HT-29 (cell line): ENCODE measurements at regions not wholly inside any gene's neighbourhood (a gene's known extent, or its start where the extent isn't known, plus 50 kb on each side); places are given as distances from the start of the nearest gene placed in this dataset.
"Not testable (repeated sequence)": the region's sequence is repeated elsewhere in the genome, so short reads cannot be mapped to it uniquely, and the experiment has no call there.

Experiments
- DNase-seq: peaks from one replicate; pipeline ENCODE4 v3.0.0-alpha.2; 2015; ENCODE audit warnings: low spot score

DNA sequence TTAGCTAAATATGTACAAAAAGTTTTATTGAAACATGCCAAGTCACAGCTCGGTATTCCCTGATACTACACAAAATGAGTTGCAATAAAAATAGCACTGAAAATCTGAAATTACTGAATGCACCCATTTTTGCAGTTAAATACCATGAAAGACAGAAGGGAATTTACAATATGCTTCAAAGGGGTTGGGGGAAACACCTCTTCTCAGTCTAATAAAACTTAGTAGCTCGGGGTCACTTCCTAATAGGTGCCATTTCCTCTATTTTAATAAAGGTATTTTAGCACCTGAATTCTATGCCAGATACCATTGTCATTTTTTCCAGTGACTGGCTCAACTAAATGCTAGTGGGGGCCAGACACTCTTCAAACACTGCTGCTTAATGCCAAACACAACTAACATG lies 204.1 kb upstream of the MEF2C start:
- no peak for DNase-seq

DNA sequence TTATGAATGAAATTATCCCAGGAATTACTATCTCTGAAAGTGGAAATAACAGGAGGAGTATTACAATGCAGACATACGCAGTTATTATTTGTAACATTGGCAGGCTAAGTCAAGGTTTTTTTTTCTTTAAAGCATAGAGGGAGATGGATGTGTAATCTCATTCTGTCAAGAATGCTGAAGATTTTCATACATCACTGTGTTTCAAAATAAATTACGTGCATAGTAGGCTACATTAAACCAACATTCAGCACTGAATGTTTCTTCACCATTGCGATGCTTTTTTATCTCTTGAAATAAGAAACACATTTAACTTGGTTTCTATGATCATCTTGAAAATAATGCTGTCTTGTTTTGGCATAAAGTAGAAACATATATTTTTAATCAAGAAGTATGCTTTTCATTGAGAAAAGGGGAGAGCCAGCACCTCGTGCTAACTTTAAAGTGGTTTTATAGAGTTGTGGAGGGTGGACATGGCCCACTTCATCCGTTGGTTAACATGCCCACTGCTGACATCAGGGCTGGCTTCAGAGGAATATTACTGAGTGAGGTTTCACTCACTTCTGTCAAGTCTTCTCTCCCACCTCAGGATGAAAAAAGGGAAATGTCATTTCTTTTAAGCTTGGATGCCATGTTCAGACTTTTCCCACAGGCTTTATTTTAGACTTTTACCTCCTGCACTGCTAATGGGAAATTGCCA lies 203.6 kb upstream of the MEF2C start:
- DNase-seq = no peak

DNA sequence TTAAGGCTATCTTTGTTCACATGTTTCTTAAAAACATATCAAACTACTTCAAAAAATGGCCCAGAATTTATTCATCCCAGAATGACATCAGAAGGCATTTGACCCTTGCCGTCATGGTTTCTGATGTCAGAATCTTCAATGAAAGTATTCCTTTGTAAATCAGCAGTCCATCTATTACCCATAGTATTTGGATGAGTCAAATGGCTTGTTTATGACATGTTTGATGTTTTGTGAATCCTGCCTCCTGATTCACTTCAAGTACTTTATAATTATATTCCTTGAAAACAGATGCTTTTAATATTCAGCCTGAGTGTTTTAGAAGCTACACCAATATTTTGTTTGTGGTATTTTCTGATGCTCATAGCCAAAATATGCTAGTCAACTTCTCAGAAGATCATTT lies 200.8 kb upstream of the MEF2C start:
- no peak for DNase-seq

DNA sequence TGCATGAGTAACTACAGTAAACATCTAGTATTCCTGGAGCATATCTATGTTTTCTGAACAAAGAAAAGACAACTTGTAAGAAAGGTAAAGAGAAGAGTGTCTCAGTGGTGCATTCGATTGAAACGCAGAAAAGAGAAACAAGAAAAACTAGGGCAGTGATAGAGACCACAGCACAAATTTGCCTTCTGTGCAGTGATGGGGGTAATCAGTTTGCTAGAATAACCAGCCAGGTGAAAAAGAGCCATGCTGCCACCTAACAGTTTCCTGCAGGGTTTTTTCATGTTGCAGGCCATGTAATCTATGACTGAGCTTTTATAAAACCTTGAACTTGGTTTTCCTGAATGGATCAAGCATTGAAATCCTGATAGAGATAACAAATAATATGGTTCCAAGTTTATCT lies 198.4 kb upstream of the MEF2C start:
- DNase-seq = no peak

DNA sequence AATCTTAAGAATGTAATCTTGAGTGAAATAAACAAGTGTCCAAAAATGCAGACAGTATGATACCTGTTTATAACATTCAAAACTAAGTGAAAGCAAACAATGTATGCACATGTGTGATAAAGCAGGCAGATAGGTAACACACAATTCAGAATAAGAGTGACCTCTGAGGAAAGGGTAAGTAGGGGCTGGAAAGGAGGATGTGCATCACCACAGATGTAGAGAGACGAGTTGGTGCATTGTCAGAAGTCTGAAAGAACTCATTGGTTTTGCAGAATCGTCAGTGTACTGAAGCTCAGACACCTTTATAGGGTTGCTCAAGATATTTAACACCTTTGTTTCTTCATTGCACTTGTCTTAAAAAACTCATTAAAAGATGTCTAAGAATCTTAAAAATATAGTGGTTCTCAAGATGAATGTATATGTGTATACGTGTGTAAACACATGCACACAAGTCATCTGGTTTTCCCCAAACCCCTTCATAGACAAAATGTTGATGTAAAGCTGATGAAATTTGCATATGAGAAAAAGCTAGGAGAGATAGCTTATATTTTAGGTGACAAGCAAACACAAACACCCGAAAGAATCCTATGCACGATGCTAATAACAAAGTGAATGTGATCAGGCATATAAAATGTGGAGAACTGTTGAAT lies 197.6 kb upstream of the MEF2C start:
- DNase-seq = no peak

DNA sequence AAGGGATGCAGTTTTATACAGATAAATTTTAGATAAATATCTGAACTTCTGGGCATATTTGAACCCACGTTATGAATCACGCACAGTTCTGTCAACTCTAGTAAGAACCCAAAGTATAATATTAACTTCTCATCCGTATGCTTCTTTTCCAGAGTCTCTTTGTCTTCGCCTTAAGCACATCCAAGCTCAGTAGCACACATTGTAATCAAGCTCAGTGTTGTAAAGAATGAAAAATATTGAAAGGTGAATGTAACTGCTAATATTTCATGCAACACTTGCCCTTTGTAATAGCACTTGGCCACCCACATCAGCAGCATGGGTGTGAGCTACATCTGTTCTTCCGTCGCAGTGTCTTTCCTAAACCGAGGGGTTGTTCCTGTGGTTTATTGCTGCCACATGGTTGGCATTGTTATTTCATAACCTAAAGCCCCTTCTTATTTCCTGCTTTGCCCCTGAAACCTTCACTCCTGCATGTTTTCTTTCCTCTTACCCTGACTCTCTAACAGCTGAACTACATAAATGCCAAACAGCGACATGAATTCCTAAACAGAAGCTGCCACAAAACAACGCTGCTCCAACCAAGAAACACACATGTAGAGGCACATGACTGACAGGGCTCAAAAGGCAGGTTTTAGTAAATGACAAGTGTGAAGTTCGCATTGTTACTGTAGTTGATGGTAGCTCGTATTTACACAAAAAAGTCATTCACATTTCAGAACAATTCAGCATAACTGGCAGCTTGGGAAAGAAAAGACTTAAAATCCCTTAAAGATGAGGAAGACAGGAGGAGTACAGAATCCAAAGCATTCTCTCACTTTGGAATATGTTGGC lies 190.1 kb upstream of the MEF2C start:
- DNase-seq = no peak

GRCh38 chr5:89071941-89072331 lies 189.0 kb upstream of the MEF2C start:
- no peak for DNase-seq

GRCh38 chr5:89071101-89071940 lies 188.3 kb upstream of the MEF2C start:
- DNase-seq = no peak

GRCh38 chr5:89069591-89069990 lies 186.6 kb upstream of the MEF2C start:
- no peak for DNase-seq

- DNase-seq = no peak
Observed at GRCh38 chr5:89067362-89067761, 184.4 kb upstream of the MEF2C start.

DNA sequence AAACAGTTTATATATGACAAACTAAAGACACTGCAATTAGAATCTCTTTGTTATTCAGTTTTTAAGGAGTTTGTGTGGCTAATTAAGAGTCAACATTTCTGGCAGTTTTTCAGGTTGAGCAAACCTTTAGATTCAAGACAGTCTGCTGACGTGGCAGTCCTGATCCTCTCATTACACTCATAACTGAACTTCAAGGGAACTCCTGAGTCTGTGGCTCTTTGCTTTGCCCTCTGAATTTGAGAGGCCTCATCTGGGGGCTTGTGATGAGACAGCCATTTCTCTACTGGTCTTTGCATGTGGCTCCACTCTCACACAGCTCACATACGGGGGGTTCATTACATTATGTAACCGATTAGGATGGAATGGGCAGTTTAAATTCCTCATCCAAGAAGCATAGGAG lies 182.9 kb upstream of the MEF2C start:
- no peak for DNase-seq

DNA sequence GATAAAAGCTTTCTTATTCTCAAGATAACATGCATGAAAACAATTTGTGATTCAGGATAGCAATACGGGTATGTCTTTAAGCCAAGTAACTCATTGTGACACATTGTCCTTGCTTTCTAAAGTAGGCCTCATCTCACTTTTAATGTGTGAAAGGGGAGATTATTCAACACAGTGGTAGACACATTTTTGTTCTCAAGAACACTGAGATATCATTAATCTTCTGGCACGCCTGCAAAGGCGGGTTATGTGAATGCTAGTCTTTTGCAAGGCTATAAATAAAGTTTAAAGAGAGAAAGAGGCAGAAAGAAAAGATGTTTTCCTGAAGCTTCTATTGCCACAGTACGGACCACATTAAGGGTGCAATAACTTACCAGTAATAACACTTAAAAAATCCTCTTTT lies 181.8 kb upstream of the MEF2C start:
- no peak for DNase-seq

DNA sequence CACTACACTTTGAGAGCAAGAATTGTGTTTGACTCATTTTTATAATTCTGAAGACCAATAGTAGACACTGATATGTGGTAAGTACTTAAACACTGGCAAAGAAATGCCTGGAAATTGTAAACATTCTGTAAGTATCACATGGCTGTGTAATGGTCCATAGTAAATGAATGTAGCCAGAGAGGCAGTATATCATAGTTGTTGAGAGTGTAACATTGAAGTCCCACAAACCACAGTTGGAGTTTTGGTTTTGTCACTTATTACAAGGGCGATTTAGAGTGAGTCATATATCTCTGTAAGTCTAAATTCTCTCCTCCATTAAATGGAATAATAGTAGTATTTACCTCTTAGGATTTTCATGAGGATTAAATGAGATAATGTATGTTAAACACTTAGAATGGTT lies 181.1 kb upstream of the MEF2C start:
- DNase-seq = no peak

DNA sequence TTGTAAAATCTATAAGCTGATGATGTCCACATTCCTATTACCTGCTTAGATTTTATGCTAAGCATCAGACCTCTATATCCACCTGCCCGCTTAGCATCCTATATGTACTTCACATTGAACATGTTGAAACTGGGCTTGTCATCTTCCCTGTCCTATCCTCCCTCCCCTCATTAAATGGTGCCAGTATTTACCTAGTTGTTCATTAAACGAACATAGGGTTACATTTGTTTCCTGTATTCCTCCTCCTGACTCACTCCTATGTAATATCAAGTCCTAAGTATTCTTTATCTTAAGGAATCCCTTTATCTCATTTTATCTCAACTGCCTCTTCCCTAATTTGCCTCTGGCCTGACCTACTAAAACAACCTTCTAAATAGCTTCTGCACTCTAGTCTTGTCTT lies 177.8 kb upstream of the MEF2C start:
- DNase-seq = no peak

DNA sequence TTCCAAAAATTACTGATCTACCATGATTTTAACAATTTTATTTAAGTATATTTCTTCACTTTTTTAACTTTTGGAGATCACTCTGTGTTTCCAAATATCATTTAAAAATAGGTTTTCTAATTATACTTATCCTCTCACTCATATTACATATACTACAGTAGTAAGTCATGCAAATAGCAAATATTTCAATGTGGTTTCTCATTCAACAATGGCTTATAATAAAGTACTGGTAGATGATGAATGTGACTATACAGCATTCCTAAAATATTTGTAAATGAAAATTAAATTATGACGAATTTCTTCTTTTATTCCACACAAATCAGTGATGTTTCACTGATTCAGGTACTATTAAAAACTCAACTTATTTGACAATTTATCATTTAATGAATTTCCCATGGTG lies 176.3 kb upstream of the MEF2C start:
- DNase-seq = no peak

DNA sequence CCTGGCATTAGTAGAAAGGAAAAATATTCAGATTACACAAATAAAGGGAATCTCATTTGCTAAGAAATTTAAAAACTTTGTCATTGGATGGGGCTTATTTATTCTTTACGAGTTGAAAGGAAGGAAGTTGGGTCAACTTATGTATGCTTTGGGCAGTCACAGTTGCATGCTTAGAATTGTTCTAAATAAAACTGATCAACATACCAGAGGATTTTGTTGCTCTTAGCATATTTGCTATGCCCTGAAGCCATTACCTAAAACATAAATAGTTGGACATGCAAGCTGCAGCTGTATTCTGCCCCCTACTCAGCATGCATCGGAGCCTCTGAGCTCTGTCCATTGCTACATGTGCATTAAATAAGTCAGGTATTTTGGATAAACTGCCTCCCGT lies 172.7 kb upstream of the MEF2C start:
- no peak for DNase-seq

GRCh38 chr5:89055015-89055694 lies 172.2 kb upstream of the MEF2C start:
- DNase-seq = no peak

- no peak for DNase-seq
Observed at GRCh38 chr5:89053547-89053946, 170.6 kb upstream of the MEF2C start.

DNA sequence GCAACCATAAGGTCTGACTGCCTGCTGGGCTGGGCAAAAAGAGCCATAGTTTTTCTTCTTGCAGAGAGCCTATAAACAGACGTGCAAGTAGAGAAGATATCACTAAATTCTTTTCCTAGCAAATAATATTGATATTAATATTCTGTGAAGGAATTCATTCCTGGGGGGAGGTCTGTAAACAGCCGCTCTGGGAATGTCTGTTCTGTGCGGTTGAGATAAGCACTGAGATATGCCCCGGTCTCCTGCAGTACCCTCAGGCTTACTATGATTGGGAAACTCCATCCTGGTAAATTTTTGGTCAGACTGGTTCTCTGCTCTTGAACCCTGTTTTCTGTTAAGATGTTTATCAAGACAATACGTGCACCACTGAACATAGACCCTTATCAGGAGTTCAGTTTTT lies 167.1 kb upstream of the MEF2C start:
- not testable (repeated sequence) for DNase-seq

- DNase-seq = no peak
Observed at GRCh38 chr5:89047571-89047970, 164.6 kb upstream of the MEF2C start.

DNA sequence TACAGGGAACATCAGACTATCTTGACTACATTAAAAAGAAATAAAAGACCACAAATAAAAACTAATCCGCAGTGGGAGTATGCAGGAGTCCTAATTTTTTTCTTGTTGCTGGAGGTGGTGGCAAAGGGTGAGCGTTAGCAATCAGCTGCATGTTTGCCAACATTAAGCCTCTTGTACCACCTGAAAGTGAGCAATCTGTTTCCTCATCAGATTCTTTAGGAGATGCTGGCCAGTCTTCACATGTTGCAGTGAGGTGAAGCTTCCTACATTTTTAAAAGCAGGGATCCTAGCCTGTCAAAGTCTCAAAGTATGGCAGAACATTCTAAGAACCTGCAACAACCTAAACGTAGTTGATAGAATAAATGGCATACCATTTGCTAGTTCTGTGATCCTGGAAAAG lies 162.2 kb upstream of the MEF2C start:
- no peak for DNase-seq
